Ovary (tissue), 7 donors: ENCODE measurements at regions not wholly inside any gene's neighbourhood (a gene's known extent, or its start where the extent isn't known, plus 50 kb on each side); places are given as distances from the start of the nearest gene placed in this dataset.

Experiments used
- DNase-seq, 5 donors: peaks; one replicate each; pipeline ENCODE4 v3.0.0-alpha.2; 2019 to 2020
- H3K27ac ChIP-seq, 2 donors: fragments of 200-600 bp; one replicate each; pipeline versions ENCODE4 v1.5.1 to v1.8.0; 2019 to 2022
- H3K27me3 ChIP-seq: fragments of 200-600 bp; one replicate; pipeline ENCODE4 v1.8.0; 2022
- H3K36me3 ChIP-seq: fragments of 200-600 bp; sonication (generic); one replicate; pipeline ENCODE4 v1.5.1; 2019
- H3K4me1 ChIP-seq: one replicate; pipeline ENCODE4 v1.8.1; 2013; ENCODE audit warnings: mild to moderate bottlenecking, moderate library complexity; ENCODE audit not compliant: insufficient read depth
- H3K4me3 ChIP-seq: fragments of 200-600 bp; sonication (generic); one replicate; pipeline ENCODE4 v1.5.1; 2017
- H3K9me3 ChIP-seq, 2 donors: fragments of 200-600 bp in 1 of 2; sonication (generic) in 1 of 2; one replicate each; pipeline versions ENCODE4 v1.5.1 to v1.8.1; 2013 to 2019; ENCODE audit warnings: mild to moderate bottlenecking in 1 of 2, moderate library complexity in 1 of 2
- EP300 ChIP-seq: sonication (generic); formaldehyde crosslinking; IDR thresholded peaks from one replicate; pipeline ENCODE4 v1.6.1; 2017; ENCODE audit warnings: antibody characterized with exemption
- POLR2A ChIP-seq: fragments of 450-650 bp; IDR thresholded peaks from one replicate; pipeline ENCODE4 v1.6.1; 2017; ENCODE audit warnings: antibody characterized with exemption, mild to moderate bottlenecking, moderate library complexity
- WGBS, 3 donors: extraction: QIAGEN DNeasy Blood & Tissue Kit in 1 of 3; methylation state at CpG; one replicate each; pipeline versions ENCODE4 v1.1.5 to v1.1.7; 2013 to 2017; 5-methylcytosine and 5-hydroxymethylcytosine counted together
- intact Hi-C, 4 donors: fragments of 100-400 bp; cut with DNase I; formaldehyde crosslinking; loops; one replicate each; pipeline versions ENCODE4 v1.11.0 to v1.15.1; 2022 to 2023
- TF ChIP-seq, protein P1 (sequence below), 3 donors: fragments of 450-650 bp in 2 of 3; fragments of 200-600 bp in 1 of 3; IDR thresholded peaks; one replicate each; pipeline versions ENCODE4 v1.5.1 to v1.8.0; 2016 to 2022; ENCODE audit warnings: antibody characterized with exemption in 3 of 3, mild to moderate bottlenecking in 1 of 3
- donor health status: DM: no; HTN: no; CAD: no; lungs with moderate emphysema.
- donor health status: DM: no; HTN: no; CAD: no.
- donor health status: Bipolar disorder and iron deficiency.
- donor health status: DM: no; HTN: no; CAD: no.
- donor health status: DM: yes; HTN: yes; CAD: no.

DNA sequence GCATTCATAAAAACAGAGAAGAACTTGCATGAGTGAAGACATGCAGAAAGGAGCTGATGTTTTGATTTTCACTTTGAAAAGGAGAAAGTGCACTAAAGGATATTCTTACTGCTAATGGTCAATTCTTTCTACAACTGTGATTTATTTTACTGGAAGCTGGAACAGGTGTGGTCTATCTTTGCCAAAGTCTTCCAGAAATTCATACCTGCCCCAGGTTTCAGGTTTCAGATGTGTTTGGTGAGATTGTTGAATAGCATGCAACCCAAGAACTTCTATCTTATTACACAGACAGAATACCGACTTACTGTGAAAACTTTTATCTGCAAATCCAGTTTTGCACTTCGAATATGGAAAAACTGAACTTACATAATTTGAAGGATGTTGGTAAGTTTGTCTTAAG is 388.3 kb downstream of the PDGFC start:
- no peak overlapping the region for H3K27ac ChIP-seq
- TF ChIP-seq POLR2A = no peak

DNA sequence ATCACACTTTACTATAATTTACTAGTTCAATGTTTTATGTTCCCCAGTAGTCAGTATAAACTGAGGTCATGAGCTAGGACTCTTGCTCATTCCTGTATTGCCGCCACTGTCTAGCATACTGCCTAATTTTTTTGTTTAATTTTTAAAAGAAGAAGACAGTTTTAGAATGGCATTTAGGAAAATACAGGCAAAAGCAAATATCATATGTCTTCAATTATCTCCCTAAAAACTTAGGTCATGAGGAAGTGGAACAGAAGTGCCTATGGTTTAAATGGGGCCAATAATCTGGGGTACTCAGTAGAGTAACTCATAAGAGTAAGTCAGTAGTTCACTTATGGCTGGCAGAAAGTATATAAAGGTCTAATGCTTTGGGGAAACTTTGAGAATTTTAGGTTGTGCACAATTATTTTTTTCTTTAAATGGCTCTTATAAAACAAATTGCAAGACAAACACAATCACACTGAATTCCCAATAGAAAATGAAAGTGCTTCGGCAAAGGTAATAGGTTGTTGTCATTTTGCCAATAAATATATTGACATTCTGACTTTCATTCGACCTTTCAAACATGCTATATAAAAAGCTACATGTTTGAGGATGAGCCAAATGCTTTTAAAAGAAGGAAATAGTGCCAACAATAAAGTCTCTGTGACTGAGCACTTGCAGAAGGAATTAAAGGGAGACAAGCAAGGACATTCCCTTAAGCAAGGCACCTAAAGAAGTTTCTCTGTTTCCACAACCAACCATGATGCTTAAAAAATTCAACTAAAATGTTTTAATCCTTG is 390.1 kb downstream of the PDGFC start:
- no peaks in the 10 kb centered on the region for H3K4me1 ChIP-seq
- no peak for DNase-seq
- 38 to 42% (median 38%) methylated on average over 3 of the region's 3 CpGs for WGBS, 3 donors
- no peak overlapping the region for H3K4me3 ChIP-seq
- H3K27ac ChIP-seq = no peak overlapping the region
- no peaks in the 10 kb centered on the region for H3K36me3 ChIP-seq
- intact Hi-C loops = no loop called here
- TF ChIP-seq, protein P1, sequence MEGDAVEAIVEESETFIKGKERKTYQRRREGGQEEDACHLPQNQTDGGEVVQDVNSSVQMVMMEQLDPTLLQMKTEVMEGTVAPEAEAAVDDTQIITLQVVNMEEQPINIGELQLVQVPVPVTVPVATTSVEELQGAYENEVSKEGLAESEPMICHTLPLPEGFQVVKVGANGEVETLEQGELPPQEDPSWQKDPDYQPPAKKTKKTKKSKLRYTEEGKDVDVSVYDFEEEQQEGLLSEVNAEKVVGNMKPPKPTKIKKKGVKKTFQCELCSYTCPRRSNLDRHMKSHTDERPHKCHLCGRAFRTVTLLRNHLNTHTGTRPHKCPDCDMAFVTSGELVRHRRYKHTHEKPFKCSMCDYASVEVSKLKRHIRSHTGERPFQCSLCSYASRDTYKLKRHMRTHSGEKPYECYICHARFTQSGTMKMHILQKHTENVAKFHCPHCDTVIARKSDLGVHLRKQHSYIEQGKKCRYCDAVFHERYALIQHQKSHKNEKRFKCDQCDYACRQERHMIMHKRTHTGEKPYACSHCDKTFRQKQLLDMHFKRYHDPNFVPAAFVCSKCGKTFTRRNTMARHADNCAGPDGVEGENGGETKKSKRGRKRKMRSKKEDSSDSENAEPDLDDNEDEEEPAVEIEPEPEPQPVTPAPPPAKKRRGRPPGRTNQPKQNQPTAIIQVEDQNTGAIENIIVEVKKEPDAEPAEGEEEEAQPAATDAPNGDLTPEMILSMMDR (IDR thresholded peaks at IDR 0.05) = no peak
- TF ChIP-seq EP300 (no peak), POLR2A (no peak)
- H3K9me3 ChIP-seq = no peaks in the 10 kb centered on the region
- no peaks in the 10 kb centered on the region for H3K27me3 ChIP-seq

More for the DNA sequence above, 388.3 kb downstream of the PDGFC start:
- H3K36me3 ChIP-seq = no peaks in the 10 kb centered on the region
- intact Hi-C loops = no loop called here
- DNase-seq = no peak
- no peaks in the 10 kb centered on the region for H3K4me1 ChIP-seq
- H3K27me3 ChIP-seq = no peaks in the 10 kb centered on the region
- WGBS, 3 donors = 83 to 87% (median 87%) methylated on average over 2 of the region's 2 CpGs
- H3K9me3 ChIP-seq = no peaks in the 10 kb centered on the region
- no peak overlapping the region for H3K4me3 ChIP-seq

DNA sequence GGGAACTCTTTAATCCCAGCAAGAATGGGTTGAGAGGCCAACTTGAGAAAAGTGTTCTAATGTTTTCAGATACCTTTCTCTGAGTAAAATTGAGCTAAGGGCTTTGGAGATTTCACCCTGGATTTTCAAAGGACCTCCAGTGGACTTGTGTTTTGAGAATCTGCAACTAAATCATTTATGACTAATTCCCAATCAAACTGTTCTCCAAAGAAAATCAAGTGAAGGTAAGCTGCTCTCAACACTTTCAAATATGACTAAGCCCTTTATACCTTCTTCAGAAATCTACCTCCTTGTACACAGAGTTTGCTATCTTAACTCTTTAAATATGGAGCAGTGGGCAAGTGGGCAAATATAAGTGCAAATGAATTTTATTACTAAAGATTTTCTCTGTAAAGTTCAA is 392.9 kb downstream of the PDGFC start:
- intact Hi-C loops = no loop called here
- TF ChIP-seq EP300 (no peak), POLR2A (no peak)
- TF ChIP-seq, protein P1 (IDR thresholded peaks at IDR 0.05) = no peak
- Histone ChIP-seq H3K4me1 (no peaks in the 10 kb centered on the region), H3K36me3 (no peaks in the 10 kb centered on the region), H3K9me3 (no peaks in the 10 kb centered on the region), H3K4me3 (no peak overlapping the region), H3K27ac (no peak overlapping the region), H3K27me3 (no peaks in the 10 kb centered on the region)
- no peak for DNase-seq

- TF ChIP-seq POLR2A = no peak
- no peak for TF ChIP-seq EP300
- TF ChIP-seq, protein P1 (IDR thresholded peaks at IDR 0.05) = no peak
- WGBS, 3 donors = 66 to 75% (median 70%) methylated on average over 4 of the region's 4 CpGs
- Histone ChIP-seq H3K4me1 (no peaks in the 10 kb centered on the region), H3K27ac (no peak overlapping the region), H3K27me3 (no peaks in the 10 kb centered on the region), H3K4me3 (no peak overlapping the region), H3K9me3 (no peaks in the 10 kb centered on the region), H3K36me3 (no peaks in the 10 kb centered on the region)
- DNase-seq = no peak
- intact Hi-C loops = no loop called here
These were observed 393.6 kb downstream of the PDGFC start for GRCh38 chr4:156578005-156578404.

- H3K27ac ChIP-seq = no peak overlapping the region
These were observed 394.7 kb downstream of the PDGFC start for GRCh38 chr4:156576946-156577345.

More at GRCh38 chr4:156576946-156577345, 394.7 kb downstream of the PDGFC start:
- no peaks in the 10 kb centered on the region for H3K4me1 ChIP-seq
- no peaks in the 10 kb centered on the region for H3K36me3 ChIP-seq
- 77 to 90% (median 87%) methylated on average over 2 of the region's 2 CpGs for WGBS, 3 donors
- no peaks in the 10 kb centered on the region for H3K27me3 ChIP-seq
- H3K9me3 ChIP-seq = no peaks in the 10 kb centered on the region
- no peak overlapping the region for H3K4me3 ChIP-seq
- DNase-seq = no peak
- intact Hi-C loops = no loop called here
- no peak for TF ChIP-seq EP300
- TF ChIP-seq, protein P1 (IDR thresholded peaks at IDR 0.05) = no peak
- no peak for TF ChIP-seq POLR2A
